ENCODE measurements at regions not wholly inside any gene's neighbourhood (a gene's known extent, or its start where the extent isn't known, plus 50 kb on each side); places are given as distances from the start of the nearest gene placed in this dataset.
A peak's percentile ranks its signal among the peaks of the same experiment; 100 is the strongest.
"Not testable (repeated sequence)": the region's sequence is repeated elsewhere in the genome, so short reads cannot be mapped to it uniquely, and the experiment has no call there.

DNA sequence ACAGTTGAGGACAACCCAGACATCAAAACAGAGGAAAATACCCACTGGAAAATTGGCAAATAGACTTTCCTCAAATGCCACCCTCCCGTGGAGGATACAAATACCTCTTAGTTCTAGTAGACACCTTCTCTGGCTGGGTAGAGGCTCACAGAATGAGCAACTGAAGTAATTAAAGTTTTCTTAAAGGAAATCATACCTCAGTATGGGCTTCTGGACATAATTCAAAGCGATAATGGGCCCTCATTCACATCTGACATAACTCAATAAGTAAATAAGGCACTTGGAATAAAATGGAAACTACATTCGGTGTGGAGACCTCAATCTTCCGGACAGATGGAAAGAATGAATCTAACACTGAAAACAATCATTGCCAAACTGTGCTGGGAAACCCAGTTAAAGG lies 115.2 kb upstream of the PLCL2 start:
- no peak for DNase-seq (ENCODE audit: low read depth in 2 of 2)

- DNase-seq (ENCODE audit: low read depth in 2 of 2): no peak
Measured at GRCh38 chr3:16770021-16770420, 114.7 kb upstream of the PLCL2 start.

GRCh38 chr3:16770792-16771191 lies 114.0 kb upstream of the PLCL2 start:
- no peak for DNase-seq (ENCODE audit: low read depth in 2 of 2)

DNA sequence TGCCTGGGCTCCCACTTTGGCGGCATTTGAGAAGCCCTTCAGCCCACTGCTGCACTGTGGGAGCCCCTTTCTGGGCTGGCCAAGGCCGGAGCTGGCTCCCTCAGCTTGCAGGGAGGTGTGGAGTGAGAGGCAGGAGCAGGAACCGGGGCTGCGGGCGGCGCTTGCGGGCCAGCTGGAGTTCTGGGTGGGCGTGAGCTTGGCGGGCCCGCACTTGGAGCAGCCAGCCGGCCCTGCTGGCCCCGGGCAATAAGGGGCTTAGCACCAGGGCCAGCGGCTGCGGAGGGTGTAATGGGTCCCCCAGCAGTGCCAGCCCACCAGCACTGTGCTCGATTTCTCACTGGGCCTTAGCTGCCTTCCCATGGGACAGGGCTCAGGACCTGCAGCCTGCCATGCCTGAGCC lies 111.2 kb upstream of the PLCL2 start:
- DNase-seq (ENCODE audit: low read depth in 2 of 2): not testable (repeated sequence)

DNA sequence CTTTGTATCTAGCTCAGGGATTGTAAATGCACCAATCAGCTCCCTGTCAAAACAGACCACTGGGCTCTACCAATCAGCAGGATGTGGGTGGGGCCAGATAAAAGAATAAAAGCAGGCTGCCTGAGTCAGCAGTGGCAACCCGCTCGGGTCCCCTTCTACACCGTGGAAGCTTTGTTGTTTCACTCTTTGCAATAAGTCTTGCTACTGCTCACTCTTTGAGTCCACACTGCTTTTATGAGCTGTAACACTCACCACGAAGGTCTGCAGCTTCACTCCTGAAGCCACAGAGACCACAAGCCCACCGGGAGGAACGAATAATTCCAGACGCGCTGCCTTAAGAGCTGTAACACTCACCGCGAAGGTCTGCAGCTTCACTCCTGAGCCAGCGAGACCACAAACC lies 110.2 kb upstream of the PLCL2 start:
- DNase-seq (ENCODE audit: low read depth in 2 of 2): peak in 1 of 2 donors; percentile 23

DNA sequence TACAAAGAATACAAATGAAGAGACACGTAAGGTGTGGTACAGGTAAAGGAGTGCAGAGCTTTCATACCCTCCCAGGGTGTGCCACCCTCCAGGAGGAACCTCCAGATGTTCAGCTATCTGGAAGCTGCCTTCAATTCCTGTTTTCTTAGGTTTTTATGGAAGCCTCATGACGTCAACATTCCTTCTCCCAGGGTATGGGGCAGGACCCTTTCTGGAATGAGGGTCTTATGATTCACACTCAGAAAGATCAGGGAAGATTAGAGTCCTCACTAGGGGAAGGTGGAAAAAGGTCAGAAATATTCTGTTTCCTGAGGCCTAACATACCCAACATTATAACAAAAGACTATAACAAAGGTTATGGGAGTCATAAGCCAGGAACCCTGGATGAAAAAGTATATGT lies 99.8 kb upstream of the PLCL2 start:
- DNase-seq (ENCODE audit: low read depth in 2 of 2): no peak

- DNase-seq (ENCODE audit: low read depth in 2 of 2): no peak
Measured at GRCh38 chr3:16785465-16785864, 99.3 kb upstream of the PLCL2 start.

GRCh38 chr3:16788440-16789056 lies 96.2 kb upstream of the PLCL2 start:
- DNase-seq (ENCODE audit: low read depth in 2 of 2): no peak

GRCh38 chr3:16789344-16790120 lies 95.2 kb upstream of the PLCL2 start:
- DNase-seq (ENCODE audit: low read depth in 2 of 2): no peak

DNA sequence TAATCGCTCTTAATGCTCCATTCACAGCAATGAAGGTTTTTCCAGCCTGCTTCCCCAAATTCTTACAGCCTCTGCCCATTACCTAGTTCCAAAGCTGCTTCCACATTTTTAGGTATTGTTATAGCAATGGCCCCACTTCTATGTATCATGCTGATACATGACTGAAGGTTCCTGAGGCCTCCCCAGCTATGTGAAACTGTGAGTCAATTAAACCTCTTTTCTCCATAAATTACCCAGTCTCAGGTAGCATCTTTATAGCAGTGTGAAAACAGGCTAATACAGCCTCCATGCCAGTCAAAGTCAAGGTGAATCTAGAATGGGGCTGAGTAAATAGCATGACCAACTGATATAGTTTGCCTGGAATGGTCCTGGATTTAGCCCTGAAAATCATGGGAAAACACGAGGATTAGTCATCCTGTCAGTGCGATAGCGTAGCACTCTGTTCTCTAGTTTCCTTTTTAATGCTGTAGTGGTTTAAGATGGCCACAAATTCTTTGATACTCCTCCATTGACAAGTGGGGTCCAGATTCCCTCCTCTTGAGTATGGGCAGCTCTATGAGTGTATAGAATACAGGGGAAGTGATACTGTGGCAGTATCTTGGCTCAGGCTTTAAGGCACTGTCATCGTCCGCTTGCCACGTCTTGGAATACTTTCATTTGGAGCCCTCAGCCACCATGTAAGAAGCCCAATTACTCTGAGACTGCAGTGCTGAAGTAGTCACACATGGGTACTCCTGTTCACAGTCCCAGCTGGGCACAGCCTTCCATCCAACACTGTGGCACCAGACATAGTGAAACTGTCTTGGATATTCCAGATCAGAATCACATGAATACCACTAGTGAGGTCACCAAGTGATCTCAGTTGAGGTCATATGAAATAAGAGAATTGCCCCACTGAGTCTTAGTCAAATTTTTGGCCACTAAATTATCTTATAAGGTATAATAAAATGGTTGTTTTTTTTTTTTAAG lies 94.0 kb upstream of the PLCL2 start:
- DNase-seq (ENCODE audit: low read depth in 2 of 2): no peak

GRCh38 chr3:16793321-16793720 lies 91.4 kb upstream of the PLCL2 start:
- no peak for DNase-seq (ENCODE audit: low read depth in 2 of 2)

DNA sequence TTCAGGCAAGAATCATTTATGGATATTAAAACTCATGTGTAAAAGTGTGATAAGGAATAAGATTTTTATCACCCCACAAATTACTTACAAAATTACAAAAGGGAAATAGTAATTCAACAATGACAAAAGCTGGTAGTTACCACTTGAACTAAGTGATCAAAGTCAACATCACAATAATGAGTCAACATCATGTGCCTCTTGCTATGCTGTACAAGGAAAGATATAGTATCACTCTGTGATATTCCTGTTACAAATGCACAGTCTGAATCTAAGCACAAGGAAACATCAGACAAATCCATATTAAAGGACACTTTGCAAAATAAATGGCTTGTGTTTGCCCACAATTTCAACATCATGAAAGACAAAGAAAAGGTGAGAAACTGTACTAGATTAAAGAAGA lies 90.5 kb upstream of the PLCL2 start:
- DNase-seq (ENCODE audit: low read depth in 2 of 2): no peak

GRCh38 chr3:16795581-16795980 lies 89.2 kb upstream of the PLCL2 start:
- DNase-seq (ENCODE audit: low read depth in 2 of 2): no peak

DNA sequence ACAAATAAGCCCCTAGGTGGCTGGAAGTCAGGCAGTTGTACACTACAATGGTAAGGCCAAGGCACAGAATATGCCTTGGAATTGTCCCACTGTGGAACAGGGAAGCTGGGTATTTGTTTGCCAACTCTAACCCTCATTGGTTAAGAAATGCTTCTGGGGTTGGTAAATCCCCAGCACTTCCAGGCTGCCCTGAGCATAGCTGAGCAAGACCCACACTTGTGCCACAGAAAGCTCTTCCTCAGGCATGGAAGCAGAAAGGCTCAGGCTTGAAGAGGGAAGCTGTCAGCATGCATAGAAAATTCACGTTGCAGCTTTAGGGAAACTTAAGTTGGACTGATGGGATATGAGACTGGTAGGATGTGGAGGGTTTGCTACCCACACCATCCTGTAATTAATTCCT lies 86.9 kb upstream of the PLCL2 start:
- DNase-seq (ENCODE audit: low read depth in 2 of 2): no peak

- DNase-seq (ENCODE audit: low read depth in 2 of 2): no peak
Measured at GRCh38 chr3:16798738-16799137, 86.0 kb upstream of the PLCL2 start.

DNA sequence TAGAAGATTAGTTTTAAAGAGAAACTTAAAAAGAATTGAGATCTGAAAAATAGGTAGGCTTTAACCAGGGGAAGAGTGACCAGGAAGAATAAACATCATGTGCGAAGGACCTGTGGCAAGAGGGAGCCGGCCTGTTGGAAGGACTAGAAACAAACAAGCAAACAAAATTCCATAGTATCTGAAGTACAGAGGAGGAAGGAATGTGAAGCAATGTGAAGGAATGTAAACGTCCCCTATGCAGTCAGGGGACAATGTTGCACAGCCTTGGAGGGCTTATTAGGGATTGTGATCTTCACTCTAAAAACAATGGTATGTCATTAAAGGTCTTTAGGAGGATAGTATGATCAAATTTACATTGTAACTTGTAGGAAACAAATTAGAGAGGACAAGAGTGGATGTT lies 84.4 kb upstream of the PLCL2 start:
- no peak for DNase-seq (ENCODE audit: low read depth in 2 of 2)

DNA sequence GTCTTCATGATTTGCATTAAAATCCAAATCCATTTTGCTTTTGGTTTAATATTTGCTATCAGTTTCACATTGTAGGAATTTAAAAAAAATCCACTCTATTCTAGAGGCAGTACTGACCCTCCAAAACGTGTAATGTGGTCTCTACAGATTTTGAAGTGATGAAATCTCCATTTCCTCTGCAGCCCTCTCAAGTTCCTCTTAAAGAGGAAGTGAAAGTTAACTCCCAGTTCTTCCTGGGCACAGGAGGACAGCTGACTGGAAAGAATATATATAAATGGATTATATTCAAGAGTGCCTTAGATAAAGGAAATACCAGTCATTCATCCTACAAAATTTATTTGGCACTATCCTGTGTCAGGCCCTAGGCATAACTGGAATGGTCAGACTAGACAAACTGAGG lies 83.5 kb upstream of the PLCL2 start:
- DNase-seq (ENCODE audit: low read depth in 2 of 2): no peak

- DNase-seq (ENCODE audit: low read depth in 2 of 2): no peak
Measured at GRCh38 chr3:16801698-16802097, 83.1 kb upstream of the PLCL2 start.

GRCh38 chr3:16802389-16802788 lies 82.4 kb upstream of the PLCL2 start:
- no peak for DNase-seq (ENCODE audit: low read depth in 2 of 2)

GRCh38 chr3:16803019-16803418 lies 81.7 kb upstream of the PLCL2 start:
- no peak for DNase-seq (ENCODE audit: low read depth in 2 of 2)

DNA sequence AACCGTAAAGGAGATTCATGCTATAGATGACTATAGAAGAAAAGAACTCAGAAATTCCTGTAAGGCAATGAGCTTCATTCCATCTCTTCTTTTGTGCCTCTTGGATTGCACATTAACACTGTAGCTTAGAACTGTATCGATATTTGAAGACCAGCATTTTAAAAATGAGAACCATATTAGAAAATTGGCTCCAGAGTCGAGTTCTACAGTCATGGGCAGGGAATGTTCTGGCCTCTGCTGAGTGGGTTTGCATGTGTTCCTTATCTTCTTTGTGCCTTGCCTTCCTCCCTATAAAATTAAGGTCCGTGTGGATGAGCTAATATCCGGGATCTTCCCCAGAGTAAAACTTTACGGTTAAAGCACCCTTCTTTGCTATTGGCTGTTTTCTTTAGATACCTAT lies 77.4 kb upstream of the PLCL2 start:
- no peak for DNase-seq (ENCODE audit: low read depth in 2 of 2)

DNA sequence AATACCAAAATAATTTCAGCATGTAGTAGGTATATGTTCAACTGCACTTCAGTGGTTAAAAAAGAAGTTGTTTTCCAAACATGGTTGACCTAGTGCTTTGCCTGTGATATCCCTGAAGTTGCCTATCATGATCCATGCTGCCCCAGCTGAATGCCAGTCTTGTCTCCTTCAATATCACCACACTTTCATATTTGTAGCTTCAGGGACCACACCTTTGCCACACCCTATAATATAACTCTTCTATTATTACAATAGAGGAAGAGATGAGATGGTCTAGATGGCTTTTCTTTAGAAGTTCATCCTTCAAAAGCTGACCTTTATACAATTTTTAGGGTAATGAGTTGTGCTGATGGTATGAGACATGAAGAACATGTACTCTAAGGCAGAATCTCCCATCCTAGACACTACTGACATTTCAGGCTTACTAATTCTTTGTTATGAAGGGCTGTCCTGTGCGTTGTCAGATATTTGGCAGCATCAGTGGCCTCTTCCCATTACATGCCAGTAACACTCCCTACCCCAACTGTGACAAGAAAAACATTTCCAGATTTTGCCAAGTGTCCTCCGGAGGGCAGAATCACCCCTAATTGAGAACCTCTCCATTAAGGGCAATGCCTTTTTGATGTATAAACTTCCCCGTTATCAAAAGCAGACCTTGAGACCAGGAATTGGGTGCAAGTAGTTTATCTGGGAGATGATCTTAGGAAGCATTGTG lies 76.2 kb upstream of the PLCL2 start:
- DNase-seq (ENCODE audit: low read depth in 2 of 2): no peak
